ENCODE measurements at regions not wholly inside any gene's neighbourhood (a gene's known extent, or its start where the extent isn't known, plus 50 kb on each side); places are given as distances from the start of the nearest gene placed in this dataset.

GRCh38 chr4:65217179-65217578, 453.1 kb downstream of the EPHA5 start:
- TF ChIP-seq ZNF512B (CRISPR knock-in tag; IDR thresholded peaks at IDR 0.05; ENCODE audit: borderline replicate concordance) (no peak), ZFP91 (CRISPR knock-in tag; IDR thresholded peaks at IDR 0.05; ENCODE audit: borderline replicate concordance) (no peak), MXI1 (IDR thresholded peaks at IDR 0.05; ENCODE audit: borderline replicate concordance, low read depth, low read length) (no peak), YY1 (IDR thresholded peaks at IDR 0.05; ENCODE audit: insufficient read depth, insufficient replicate concordance, low read depth, low read length) (no peak), ATF3 (CRISPR knock-in tag; IDR thresholded peaks at IDR 0.05) (no peak), ZNF451 (CRISPR knock-in tag; IDR thresholded peaks at IDR 0.05) (no peak), FOSL2 (CRISPR knock-in tag; IDR thresholded peaks at IDR 0.05) (no peak), ZBTB49 (CRISPR knock-in tag; IDR thresholded peaks at IDR 0.05; ENCODE audit: borderline replicate concordance) (no peak), CAMTA2 (CRISPR knock-in tag; IDR thresholded peaks at IDR 0.05; ENCODE audit: borderline replicate concordance) (no peak), PCBP1 (IDR thresholded peaks at IDR 0.05; ENCODE audit: borderline replicate concordance, low read depth, low read length) (no peak), POLR2A (IDR thresholded peaks at IDR 0.05; ENCODE audit: insufficient read depth in 1 of 2, low read depth in 2 of 2, low read length in 2 of 2) (no peak), SIN3A (IDR thresholded peaks at IDR 0.05; ENCODE audit: borderline replicate concordance, low read depth, low read length) (no peak)

Data from HepG2 (cell line).